ENCODE measurements at regions not wholly inside any gene's neighbourhood (a gene's known extent, or its start where the extent isn't known, plus 50 kb on each side); places are given as distances from the start of the nearest gene placed in this dataset.

DNA sequence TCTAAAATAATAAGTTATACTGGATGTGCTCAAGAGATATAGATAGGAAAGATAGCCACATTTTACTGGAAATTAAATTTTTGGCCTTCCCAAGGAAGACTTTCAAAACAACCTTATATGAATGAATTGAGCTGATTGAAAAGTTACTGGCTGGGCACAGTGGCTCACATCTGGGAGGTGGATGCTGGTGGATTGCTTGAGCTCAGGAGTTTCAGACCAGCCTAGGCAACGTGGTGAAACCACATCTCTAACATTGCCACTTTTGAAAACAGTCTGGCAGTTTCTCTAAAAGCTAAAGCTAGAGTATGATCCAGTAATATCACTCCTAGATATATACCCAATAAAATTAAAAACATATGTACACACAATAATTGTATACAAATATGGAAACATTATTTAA is 231.4 kb upstream of the POU1F1 start:
- dilution Hi-C loops (cut with MboI; ENCODE audit: extremely low pct_ligation_motif_present, low sequenced_read_pairs) (no loop called here), intact Hi-C loops (cut with micrococcal nuclease) (no loop called here)
- no peak overlapping the region for H3K4me3 ChIP-seq (replicated peaks in 1 of 3; ENCODE audit: insufficient read depth in 1 of 3, low read depth in 1 of 3, low read length in 3 of 3)
- no peak overlapping the region for H3K4me2 ChIP-seq (ENCODE audit: insufficient read depth, low read length)
- no peaks in the 10 kb centered on the region for H3K9me3 ChIP-seq (replicated peaks; ENCODE audit: control insufficient read depth, insufficient read depth, low read length)
- no peaks in the 10 kb centered on the region for H3K4me1 ChIP-seq (ENCODE audit: control insufficient read depth, extremely low read depth, insufficient read depth, low read length)
- BruUV-seq (replicated peaks) = no TSS peak
- no peak for TF ChIP-seq POLR2AphosphoS5 (IDR thresholded peaks at IDR 0.05; ENCODE audit: insufficient read depth, low read depth, low read length)
- TF ChIP-seq, protein P1, sequence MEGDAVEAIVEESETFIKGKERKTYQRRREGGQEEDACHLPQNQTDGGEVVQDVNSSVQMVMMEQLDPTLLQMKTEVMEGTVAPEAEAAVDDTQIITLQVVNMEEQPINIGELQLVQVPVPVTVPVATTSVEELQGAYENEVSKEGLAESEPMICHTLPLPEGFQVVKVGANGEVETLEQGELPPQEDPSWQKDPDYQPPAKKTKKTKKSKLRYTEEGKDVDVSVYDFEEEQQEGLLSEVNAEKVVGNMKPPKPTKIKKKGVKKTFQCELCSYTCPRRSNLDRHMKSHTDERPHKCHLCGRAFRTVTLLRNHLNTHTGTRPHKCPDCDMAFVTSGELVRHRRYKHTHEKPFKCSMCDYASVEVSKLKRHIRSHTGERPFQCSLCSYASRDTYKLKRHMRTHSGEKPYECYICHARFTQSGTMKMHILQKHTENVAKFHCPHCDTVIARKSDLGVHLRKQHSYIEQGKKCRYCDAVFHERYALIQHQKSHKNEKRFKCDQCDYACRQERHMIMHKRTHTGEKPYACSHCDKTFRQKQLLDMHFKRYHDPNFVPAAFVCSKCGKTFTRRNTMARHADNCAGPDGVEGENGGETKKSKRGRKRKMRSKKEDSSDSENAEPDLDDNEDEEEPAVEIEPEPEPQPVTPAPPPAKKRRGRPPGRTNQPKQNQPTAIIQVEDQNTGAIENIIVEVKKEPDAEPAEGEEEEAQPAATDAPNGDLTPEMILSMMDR (IDR thresholded peaks at IDR 0.05; ENCODE audit: extremely low read depth in 1 of 2, insufficient read depth in 1 of 2, low read depth in 1 of 2, low read length in 2 of 2) = no peak
- no peak for TF ChIP-seq JUN (IDR thresholded peaks at IDR 0.05; ENCODE audit: borderline replicate concordance, insufficient read depth, insufficient read length, low read depth)
- no peak for TF ChIP-seq MYC (IDR thresholded peaks at IDR 0.05; ENCODE audit: low read depth, low read length)
- TF ChIP-seq EZH2 (IDR thresholded peaks at IDR 0.05; ENCODE audit: borderline replicate concordance, low read depth, low read length, severe bottlenecking) = no peak
- TF ChIP-seq, protein P2, sequence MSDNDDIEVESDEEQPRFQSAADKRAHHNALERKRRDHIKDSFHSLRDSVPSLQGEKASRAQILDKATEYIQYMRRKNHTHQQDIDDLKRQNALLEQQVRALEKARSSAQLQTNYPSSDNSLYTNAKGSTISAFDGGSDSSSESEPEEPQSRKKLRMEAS (IDR thresholded peaks at IDR 0.05; ENCODE audit: insufficient read depth, insufficient read length) = no peak
- no peak for TF ChIP-seq POLR2A (IDR thresholded peaks at IDR 0.05; ENCODE audit: low read depth, low read length)
- TF ChIP-seq GATA2 (IDR thresholded peaks at IDR 0.05; ENCODE audit: insufficient read depth, insufficient read length, low read depth, low read length) = no peak
- TF ChIP-seq FOS (IDR thresholded peaks at IDR 0.05; ENCODE audit: borderline replicate concordance, insufficient read depth, low read length) = no peak
- H3K9ac ChIP-seq (replicated peaks; ENCODE audit: extremely low read depth, insufficient read depth, low read length) = no peak overlapping the region
- DNase-seq (ENCODE audit: low read depth, low spot score) (no peak), FAIRE-seq (no peak)
- ChIA-PET CTCF (interaction anchor here (1.1 to 1.3 kb wide), 3 partner anchors 157 to 673 kb away, joined by 3 to 5 read pairs (median 3); no protein-coding TSS in a partner anchor), POLR2A (no interaction called here)
- no peak overlapping the region for H2AFZ ChIP-seq (ENCODE audit: low read depth, low read length)
- no peak overlapping the region for H3K27ac ChIP-seq (ENCODE audit: insufficient read depth, low read depth, low read length)
- H4K20me1 ChIP-seq (replicated peaks; ENCODE audit: control insufficient read depth, extremely low read depth, insufficient read depth, low read length) = no peaks in the 10 kb centered on the region
- H3K79me2 ChIP-seq (ENCODE audit: control insufficient read depth, insufficient read depth, low read length) = no peaks in the 10 kb centered on the region
- H3K9me1 ChIP-seq (replicated peaks; ENCODE audit: control insufficient read depth, extremely low read depth, insufficient read depth, low read length) = no peaks in the 10 kb centered on the region
- H3K36me3 ChIP-seq (ENCODE audit: control insufficient read depth in 2 of 2, extremely low read depth in 1 of 2, insufficient read depth in 2 of 2, low read length in 2 of 2) = no peaks in the 10 kb centered on the region
- peaks cover 0 to 3% of the 10 kb centered on the region in 2 experiments for H3K27me3 ChIP-seq (ENCODE audit: control insufficient read depth in 2 of 2, insufficient read depth in 2 of 2, low read length in 2 of 2)
